ENCODE measurements at regions not wholly inside any gene's neighbourhood (a gene's known extent, or its start where the extent isn't known, plus 50 kb on each side); places are given as distances from the start of the nearest gene placed in this dataset.

- no peak for TF ChIP-seq EZH2 (IDR thresholded peaks at IDR 0.05; ENCODE audit: borderline replicate concordance, low read depth, low read length, poor library complexity, severe bottlenecking)
- TF ChIP-seq CTCF (conservative IDR thresholded peaks at IDR 0.05; ENCODE audit: low read depth, low read length): no peak
These were observed 283.2 kb upstream of the POU5F2 start for GRCh38 chr5:94024620-94025019.

Data from A673 (cell line).